LHCN-M2 (cell line): ENCODE measurements at regions not wholly inside any gene's neighbourhood (a gene's known extent, or its start where the extent isn't known, plus 50 kb on each side); places are given as distances from the start of the nearest gene placed in this dataset.
"Not testable (repeated sequence)": the region's sequence is repeated elsewhere in the genome, so short reads cannot be mapped to it uniquely, and the experiment has no call there.

ENCODE experiments used
- DNase-seq: peaks from one replicate; pipeline ENCODE4 v3.0.0-alpha.2; 2012; ENCODE audit warnings: low read depth

DNA sequence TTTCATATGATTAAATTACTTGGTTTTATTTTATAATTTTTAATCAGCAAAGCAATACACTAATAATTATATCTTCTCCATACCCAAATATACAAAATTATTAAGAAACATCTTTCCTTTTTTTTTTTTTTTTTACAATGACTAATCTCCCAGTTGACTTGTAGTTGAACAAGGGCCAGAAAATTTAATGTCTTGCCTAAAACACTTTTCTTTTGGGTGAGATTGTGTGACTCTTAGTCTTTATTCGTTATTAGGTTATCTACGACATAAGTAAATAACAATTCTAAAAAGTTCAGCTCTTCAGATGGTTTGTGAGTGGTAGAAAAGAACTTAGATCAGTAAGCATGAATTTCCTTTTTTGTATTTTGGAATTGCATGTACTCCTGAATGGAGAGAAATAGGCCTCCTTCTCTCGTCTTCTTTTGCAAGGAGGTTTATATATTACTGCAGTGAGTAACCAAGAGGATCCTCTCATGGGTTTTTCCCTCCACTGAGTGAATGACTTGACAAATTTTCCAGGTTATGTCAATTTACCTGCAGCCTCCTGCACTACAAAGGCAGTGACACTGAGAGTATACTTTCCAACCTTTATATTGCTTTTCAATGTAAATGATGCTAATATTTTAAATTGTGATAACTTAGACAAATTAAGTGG is 364.5 kb upstream of the CITED2 start:
- DNase-seq = no peak

DNA sequence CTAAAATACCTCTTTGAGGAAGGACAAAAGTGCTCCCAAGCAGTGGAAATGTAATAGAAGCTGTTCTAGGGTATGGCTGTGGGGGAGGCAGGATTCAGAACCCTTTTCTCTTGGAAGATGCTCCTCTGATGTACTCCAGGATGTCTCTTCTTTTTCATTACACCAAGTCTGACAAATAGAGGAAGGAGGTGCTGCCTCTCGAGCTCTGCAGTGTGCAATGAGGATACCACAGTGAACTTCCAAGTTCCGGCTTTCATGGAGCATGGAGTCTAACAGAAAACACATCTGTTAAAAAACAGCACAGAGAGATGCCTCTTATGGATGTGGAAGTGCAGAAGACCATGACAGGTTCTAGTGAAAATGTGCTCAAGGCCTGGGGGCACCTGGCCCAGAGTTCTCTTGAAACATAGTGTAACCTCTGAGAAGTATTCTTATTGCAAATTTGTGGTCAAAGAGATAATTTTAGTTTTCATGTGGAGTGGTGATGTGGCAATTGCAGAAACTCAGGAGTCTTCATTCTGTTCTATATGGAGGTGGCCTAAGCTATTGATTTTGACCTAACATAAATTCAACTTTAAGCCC is 362.0 kb upstream of the CITED2 start:
- no peak for DNase-seq

DNA sequence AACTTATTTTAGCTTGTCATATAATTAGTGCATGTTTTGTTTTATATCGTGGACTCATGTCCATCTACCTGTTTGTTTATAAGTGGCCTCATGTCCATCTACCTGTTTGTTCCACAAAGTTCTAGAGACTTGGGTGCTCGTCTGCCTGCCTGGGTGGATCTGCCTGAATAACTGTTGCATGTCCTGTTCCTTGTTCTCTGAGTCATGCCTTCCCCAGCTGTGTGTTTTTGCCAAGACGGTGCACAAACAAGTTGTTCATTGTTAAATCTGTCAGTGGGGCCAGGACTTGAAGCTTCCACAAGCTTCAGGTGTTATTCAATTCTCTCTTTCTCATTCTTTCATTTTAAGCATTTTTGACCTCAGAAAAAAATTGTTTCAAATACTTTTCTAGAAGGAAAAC is 358.0 kb upstream of the CITED2 start:
- DNase-seq = peak; percentile 83

DNA sequence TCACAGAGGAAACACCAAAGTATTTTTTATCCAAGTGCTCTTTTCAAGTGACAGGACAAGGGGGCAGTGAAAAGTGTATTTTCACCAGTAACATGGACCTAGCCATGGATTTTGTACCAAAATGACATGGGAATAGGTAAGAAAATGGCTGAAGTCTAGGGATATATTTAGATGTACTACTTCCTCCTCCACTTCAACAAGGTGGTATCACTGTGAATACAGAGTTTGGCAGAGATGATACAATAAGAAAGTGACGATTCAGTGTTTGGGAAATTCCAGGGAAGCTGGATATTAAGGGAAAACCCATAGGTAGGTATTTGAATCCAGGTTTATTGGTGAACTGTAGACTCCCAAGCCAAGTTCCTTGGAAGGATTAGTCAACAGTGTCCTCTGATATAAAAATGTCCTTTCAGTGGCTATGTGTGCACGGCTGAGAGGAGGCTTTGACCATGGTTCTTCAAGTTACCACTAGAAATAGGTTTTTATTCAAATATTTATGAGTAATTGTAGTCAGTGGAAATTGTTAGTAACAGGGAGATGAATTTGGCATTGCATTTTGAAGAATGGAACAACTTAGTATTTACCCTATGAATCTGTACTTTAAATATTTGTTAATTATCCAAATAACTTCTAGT is 356.0 kb upstream of the CITED2 start:
- no peak for DNase-seq

DNA sequence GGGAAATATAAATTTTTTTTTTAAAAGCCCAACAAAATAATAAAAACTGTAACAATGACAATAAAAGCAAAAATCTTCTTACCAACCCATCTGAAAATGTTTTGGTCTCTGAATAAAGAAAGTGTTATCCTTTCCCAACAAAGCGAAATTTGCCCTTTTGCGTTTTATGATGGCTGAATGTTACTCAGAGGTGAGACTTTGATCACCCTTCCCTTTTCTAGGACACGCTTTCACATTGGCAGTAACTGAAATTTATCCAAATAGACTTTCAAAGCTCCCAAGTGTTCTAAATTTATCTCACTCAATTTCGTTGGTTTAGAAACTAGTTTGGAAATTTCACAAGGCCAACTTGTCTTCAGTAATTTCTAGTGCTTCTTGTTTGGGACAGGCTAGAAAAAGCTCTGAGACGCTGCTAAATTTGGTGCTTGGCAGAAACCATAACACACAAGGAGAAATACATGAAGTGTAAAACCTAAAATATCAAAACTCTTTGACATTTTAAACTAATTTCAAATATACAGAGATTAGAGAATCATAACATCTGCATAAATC is 354.5 kb upstream of the CITED2 start:
- no peak for DNase-seq

DNA sequence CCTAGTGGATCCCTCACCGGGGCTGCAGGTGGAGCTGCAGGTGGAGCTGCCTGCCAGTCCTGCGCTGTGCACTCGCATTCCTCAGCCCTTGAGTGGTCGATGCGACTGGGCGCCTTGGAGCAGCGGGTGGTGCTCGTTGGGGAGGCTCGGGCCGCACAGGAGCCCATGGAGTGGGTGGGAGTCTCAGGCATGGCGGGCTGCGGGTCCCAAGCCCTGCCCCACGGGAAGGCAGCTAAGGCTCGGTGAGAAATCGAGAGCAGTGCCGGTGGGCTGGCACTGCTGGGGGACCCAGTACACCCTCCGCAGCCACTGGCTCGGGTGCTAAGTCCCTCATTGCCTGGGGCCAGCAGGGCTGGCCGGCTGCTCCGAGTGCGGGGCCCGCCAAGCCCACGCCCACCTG is 351.8 kb upstream of the CITED2 start:
- not testable (repeated sequence) for DNase-seq

DNA sequence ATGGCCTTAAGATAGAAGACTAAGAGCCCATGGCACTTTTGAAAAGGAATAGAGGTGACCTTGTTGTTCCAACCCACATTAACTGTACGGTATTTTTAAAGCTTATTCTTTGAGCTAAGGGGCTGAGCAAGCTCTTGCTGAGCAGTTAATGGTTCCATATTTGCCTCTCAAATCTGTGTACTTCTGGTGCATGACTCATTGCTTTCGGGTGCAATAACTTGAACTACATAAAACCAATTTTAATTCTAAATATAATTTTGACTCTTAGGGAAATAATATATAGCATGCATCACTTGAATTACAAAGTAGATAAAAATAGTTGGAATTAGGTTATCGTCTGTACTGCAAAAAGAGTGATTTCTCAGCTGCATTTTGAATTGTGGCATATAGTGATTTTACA is 348.1 kb upstream of the CITED2 start:
- no peak for DNase-seq

DNA sequence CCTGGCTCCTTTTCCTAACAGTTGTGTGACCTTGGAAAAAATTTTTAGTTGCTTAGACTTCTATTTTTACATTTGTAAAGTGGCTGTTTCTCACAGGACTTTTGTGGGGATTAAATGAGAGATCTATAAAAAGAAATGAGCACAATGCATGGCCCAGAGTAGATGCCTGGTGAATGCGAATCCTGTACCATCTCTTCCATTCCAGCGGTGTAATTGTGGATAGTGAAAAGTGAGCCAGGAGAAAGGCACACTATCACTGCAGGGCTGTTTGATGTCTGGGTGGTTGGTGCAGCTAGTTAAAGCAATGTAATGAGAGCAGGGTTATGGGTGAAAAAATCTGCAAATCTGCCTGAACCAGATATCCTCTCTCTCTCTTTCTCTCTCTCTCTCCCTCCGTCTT is 347.5 kb upstream of the CITED2 start:
- DNase-seq = no peak

DNA sequence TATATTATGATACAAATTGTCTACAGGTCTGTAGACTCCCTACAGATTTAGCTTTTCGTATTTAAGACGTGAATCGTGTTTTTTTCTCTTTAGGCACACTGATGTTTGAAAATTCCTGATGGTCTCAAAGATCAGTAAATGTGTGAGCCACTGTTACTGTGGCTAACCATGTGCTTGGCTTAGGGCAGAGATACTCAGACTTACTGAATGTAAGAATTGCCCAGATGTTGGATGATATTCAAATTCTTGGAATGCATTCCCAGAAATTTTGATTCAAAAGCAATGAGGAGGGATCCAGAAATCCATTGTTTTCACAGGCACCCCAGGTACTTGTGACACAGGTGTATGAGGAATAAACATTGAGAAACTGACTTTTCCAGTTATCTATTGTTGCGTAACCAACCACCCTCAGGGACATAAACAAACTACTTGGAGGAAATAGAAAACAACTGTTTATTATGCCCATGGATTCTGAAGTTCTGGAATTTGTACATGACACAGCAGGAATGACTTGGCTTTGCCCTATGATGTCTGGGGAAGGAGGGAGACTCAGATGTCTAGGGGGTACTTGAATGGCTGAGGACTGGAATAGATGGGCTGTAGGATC is 339.6 kb upstream of the CITED2 start:
- DNase-seq = no peak

DNA sequence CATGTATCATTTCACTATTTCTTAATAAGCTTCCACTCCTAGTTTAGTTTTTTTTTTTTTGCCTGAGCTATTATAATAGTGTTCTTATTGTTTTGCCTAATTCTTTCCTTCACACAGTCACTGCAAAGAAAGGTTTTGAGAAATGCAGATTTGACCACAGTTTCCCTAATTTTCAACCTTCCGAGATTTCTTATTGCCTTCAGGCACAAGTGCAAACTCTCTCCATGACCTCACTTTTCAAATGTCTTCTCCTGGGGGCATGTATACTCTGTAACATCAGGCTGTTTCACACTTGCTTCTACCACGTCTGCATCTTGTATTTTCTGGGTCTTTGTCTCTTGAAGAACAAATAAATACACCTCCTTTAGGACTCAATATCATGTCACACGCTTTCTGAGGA is 339.0 kb upstream of the CITED2 start:
- no peak for DNase-seq

DNA sequence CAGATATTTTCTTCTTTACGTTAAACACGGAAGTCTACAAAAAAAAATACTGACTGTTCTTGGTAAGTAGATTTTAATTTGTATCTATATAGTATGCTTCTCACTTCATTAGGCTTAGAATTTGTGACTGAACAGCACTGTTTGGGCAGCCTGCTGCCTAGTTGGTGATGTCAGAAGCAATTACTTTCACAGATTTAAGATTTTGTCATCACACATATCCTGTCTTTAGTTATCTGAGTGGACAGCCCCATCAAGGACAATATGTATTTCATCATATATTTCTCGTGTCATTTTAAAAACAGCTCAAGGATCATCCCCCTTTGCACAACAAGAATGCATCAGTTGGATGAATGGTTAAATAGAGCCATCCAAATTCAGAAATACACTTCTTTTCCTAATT is 338.4 kb upstream of the CITED2 start:
- DNase-seq = no peak

DNA sequence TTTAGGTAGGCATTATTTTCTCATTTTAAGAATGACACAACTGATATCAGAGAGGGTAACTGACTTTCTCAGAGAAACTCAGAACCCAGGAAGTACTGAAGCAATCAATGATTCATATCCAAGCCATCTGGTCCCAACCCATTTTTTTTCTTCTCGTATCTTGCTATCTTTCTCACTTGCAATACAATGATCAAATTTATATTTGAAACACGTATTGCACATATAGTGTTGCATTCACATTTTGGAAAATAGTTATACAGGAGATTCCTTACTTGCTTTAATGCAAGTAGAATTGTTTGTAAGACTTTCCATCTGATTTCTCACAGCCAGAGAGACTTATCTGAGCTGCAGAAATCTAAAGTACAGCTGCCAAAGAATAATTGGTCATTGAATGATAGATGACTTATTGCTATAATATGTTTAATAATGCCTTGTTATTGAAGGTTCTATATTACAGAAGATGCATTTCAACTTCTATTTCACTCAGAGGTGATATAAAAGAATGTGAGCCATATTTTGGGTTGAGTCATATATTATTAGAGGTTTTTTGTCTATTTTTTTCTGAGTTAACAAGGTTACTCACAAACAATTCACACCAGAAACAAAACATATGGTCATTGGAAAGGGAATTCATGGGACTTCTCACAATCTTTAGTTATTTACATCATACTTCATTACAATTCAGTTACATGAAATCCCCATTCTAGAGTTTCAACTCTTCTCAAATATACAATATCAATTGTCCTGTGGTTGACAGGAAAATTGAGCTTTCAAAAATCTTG is 337.5 kb upstream of the CITED2 start:
- DNase-seq = peak; percentile 48

DNA sequence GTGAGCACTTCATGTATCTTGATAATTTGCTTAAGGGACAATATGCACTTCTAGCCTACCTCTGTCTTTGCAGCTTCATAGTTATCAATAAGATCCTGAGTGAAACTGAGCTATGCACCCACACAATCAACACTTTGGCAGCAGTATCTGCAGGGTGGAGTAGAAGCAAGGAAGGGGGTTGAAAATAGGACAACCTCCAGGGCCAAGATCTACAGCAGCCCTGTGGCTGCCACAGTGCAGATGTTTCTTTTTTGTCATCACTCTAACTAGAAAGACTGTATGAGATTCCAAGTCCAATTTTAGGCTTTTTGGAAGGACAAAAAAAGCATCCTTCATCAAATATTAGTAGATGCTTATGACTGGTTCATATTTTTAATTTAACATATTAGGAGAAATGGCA is 336.1 kb upstream of the CITED2 start:
- no peak for DNase-seq

DNA sequence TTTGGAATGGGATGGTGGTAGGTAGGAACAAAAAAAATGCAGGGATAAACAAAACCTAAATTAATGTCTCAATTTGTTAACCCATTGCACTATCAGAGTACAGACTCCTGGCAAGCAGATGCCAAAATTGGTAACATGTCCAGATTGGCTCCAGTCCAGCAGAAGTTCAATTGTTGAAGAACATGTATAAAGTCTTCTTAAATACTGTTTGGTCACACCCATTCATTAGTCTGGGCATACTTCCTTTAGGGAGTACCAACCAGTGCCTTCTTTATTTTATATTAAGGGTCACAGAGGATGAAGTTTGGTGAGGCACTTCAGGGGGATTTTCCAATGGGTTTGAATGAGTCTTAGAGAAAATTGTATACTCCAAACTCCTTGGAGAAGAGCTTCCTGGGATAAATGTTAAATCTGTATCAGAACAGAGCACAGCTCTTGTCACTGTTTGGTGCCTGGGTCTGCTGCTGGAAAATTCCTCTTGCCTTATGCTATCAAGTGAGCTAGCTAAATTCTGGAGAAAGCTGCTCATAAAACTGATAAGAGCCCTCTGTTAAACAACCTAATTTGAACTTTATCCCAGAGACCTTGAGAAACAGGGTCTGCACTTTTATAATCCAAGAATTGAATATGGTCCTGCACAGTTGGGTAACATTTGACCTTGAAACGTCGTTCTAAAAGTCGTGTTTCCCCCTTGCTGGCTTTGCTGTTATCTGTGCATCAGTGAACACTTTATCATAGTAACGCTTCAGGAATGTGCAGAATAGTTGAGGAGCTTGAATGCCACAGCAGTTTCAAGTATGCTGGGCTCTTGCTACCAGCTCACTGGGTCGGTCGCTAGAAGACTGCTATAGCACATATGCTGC is 334.1 kb upstream of the CITED2 start:
- peak; percentile 63 for DNase-seq

DNA sequence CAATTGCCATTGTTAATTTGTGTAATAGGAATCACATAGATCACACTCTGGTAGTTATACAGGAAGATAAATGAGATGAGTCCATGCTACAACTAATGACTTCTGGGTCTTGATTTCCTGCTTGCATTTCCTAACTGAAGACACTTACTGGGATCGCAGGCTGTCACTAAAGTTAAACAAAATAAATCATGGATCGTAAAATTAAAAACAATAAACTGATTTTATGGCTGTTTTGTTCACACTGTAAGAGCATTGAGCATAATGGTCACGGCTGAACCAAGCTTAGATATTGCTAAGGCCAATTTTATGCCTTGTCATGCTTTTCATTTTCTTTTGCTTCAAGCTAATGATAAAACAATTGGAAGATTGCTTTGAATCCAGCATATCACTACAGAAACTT is 332.5 kb upstream of the CITED2 start:
- DNase-seq = no peak

DNA sequence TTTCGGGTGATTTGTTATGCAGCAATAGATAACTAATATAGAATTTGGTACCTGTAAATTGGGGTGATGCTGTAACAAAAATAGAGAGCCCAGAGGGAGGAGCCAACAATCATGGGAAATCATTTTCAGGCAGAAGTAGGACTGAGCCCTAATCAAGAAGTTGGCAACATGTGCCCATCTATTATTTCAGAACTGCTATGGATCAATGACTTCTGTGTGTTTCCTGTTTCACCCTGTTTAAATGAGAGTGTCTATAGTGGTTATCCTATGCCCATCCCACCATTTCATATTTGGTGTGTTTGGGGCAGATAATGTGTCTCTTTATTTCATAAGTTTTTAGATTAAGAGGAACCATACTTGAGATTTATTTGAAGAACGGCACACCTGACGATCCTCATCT is 330.8 kb upstream of the CITED2 start:
- DNase-seq = no peak

DNA sequence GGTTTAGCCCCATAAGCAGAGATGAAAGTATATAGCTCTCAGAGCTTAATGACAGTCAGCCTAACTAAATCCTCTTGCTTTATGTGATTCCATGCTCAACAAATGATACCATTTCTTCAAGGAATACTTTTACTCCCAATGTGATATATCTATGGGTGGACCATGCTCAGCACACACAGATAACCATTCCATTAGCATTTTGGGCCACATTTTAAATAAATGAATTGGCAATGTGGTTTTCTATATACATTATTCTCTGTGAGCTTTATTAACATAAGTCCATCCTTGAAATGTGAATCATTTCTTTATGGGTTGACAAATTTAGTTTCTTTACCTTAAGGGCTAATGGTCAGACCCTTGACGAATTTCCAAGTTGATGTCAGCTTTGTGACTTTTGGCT is 329.3 kb upstream of the CITED2 start:
- no peak for DNase-seq

DNA sequence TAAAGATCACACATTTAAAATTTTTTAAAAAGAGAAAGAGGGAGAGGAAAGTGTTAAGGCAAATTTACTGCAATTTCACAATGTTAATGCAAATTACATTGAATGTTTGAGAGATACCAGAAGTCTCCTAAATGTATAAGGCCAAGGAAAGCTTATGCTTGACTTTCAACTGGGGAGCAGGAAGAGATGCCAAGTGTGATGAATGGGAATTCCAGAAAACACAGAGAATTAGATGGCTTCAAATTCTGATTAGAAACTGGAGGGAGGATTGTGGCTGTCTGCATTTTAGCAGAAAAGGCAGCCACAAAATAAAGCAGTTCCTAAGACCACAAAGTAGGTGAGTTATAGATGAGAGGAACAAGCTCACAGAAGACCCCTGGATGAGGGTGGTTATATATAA is 328.3 kb upstream of the CITED2 start:
- no peak for DNase-seq

DNA sequence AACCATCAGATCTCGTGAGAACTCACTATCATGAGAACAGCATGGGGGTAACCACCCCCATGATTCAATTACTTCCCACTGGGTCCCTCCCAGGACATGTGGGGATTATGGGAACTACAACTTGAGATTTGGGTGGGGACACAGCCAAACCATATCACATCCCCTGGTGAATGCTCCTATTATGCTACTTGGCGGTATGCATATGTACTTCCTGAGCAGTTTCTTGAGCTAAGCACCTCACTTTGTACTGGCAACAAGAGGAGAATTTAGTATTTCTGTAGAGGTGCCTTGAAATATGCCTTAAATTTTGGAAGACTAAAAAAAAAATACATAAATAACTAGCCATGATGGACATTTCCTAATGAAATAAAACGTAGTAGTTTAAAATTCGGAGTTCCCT is 327.2 kb upstream of the CITED2 start:
- no peak for DNase-seq

DNA sequence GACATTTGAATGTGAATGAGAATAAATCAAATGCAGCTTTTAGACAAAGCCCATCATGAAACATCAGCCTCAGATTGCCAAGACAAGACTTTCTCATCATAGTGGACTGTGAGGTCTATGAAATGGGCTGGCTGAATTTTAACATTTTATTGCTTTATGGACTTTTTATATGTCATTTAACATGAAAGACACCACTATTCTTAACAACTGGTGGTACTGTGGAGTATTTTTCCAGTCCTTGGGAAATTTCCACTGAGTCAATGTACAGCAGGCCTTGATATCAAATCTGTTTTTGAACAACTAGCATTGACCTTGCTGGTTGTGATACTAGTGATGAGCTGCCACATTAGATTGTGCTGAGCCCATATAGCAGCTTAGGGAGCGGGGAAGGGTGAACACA is 326.6 kb upstream of the CITED2 start:
- no peak for DNase-seq

DNA sequence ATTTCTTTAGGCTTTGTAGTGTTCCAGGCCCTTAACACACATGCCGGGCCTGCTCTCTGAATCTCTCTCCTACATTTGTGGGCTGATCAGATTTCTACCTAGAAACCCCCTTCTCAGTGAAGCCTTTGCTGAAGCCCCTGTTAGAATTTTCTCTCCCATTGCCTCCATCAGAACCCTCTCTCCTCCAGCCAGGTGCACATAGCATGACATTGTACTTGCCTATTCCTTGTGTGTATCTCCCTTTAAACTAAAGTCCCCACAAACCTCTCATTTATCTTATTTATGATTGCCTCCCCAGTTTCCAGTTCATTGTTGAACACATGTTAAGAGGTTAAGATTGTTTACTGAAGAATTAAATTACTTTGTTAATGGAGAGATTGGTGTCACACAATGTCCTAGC is 325.5 kb upstream of the CITED2 start:
- DNase-seq = no peak
